ENCODE measurements at regions not wholly inside any gene's neighbourhood (a gene's known extent, or its start where the extent isn't known, plus 50 kb on each side); places are given as distances from the start of the nearest gene placed in this dataset.

DNA sequence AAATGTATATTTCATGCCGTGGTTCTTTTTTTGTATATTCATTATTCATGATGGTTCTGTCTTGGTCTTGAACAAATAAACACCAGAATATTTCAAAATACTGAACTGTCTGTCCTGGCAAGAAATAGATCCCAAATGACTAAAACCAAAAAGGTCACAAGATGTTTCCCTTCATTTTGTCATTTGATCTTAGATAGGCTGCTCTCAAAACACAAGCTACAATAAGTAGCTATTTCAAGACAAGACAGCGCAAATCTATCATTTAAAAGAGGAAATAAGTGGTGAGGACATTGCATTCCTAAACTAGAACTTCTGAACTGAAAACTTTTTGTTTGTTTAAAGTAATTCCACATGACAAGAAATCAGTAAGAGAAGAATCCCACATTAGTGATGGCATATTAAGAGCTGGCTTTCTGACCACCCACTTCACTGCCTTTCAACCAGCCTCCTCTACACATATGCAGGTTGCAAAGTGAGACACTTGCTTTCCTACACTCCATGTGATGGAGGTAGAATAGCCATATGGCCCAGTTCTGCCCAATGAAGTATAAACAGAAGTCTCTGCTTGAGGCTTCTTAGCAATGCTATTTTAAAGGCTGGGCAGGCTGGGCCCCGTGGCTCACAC is 54.4 kb upstream of the CCDC28A start:
- ChIA-PET CTCF (no interaction called here), POLR2A (no interaction called here)
- H3K36me3 Mint-ChIP-seq: peaks cover 12% of the 10 kb centered on the region; the same call in 1 of the 2 replicates
- H3K27ac Mint-ChIP-seq: no peak overlapping the region
- no peaks in the 10 kb centered on the region for H3K27me3 Mint-ChIP-seq (ENCODE audit: low read depth)
- no peaks in the 10 kb centered on the region for H3K4me1 Mint-ChIP-seq
- ATAC-seq: no peak
- H3K4me3 Mint-ChIP-seq: no peak overlapping the region
- TF ChIP-seq ZBTB21 (CRISPR knock-in tag; IDR thresholded peaks at IDR 0.05; ENCODE audit: borderline replicate concordance): no peak
- no peak for TF ChIP-seq ZNF671 (CRISPR knock-in tag; IDR thresholded peaks at IDR 0.05)
- H3K9me3 Mint-ChIP-seq: peaks cover 14% of the 10 kb centered on the region
- DNase-seq (ENCODE audit: low spot score): no peak

DNA sequence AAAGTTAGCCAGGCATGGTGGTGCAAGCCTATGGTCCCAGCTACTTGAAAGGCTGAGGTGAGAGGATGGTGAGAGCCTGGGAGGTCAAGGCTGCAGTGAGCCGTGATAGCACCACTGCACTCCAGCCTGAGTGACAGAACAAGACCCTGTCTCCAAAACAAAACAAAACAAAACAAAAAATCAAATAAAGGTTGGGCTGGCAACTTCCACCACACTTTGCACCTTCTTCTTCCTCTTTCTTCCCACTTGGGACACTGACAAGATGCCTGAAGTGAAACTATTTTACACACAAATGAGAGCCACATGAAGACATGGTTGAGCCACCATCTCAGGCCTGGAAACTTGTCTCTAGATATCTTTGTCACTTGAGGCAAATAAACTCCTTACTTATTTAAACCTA is 53.8 kb upstream of the CCDC28A start:
- no peaks in the 10 kb centered on the region for H3K4me1 Mint-ChIP-seq
- ChIA-PET POLR2A (no interaction called here), CTCF (no interaction called here)
- no peak overlapping the region; the same call in 1 of the 2 replicates for H3K27ac Mint-ChIP-seq
- H3K9me3 Mint-ChIP-seq: peaks cover 8% of the 10 kb centered on the region
- no peaks in the 10 kb centered on the region for H3K27me3 Mint-ChIP-seq (ENCODE audit: low read depth)
- no peak for TF ChIP-seq RELA (CRISPR knock-in tag; IDR thresholded peaks at IDR 0.05; ENCODE audit: borderline replicate concordance)
- TF ChIP-seq, protein P1, sequence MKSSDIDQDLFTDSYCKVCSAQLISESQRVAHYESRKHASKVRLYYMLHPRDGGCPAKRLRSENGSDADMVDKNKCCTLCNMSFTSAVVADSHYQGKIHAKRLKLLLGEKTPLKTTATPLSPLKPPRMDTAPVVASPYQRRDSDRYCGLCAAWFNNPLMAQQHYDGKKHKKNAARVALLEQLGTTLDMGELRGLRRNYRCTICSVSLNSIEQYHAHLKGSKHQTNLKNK (CRISPR knock-in tag; IDR thresholded peaks at IDR 0.05): no peak
- no peak for TF ChIP-seq SMAD4 (CRISPR knock-in tag; IDR thresholded peaks at IDR 0.05)
- no peak for TF ChIP-seq NR3C1 (CRISPR knock-in tag; conservative IDR thresholded peaks at IDR 0.05; ENCODE audit: low read depth)
- no peak for TF ChIP-seq ELF4 (CRISPR knock-in tag; IDR thresholded peaks at IDR 0.05; ENCODE audit: low read depth)
- no peak for TF ChIP-seq ZNF219 (CRISPR knock-in tag; IDR thresholded peaks at IDR 0.05; ENCODE audit: borderline replicate concordance)
- TF ChIP-seq, protein P2, sequence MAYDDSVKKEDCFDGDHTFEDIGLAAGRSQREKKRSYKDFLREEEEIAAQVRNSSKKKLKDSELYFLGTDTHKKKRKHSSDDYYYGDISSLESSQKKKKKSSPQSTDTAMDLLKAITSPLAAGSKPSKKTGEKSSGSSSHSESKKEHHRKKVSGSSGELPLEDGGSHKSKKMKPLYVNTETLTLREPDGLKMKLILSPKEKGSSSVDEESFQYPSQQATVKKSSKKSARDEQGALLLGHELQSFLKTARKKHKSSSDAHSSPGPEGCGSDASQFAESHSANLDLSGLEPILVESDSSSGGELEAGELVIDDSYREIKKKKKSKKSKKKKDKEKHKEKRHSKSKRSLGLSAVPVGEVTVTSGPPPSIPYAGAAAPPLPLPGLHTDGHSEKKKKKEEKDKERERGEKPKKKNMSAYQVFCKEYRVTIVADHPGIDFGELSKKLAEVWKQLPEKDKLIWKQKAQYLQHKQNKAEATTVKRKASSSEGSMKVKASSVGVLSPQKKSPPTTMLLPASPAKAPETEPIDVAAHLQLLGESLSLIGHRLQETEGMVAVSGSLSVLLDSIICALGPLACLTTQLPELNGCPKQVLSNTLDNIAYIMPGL (CRISPR knock-in tag; IDR thresholded peaks at IDR 0.05): no peak
- TF ChIP-seq TCF7 (CRISPR knock-in tag; IDR thresholded peaks at IDR 0.05; ENCODE audit: low read depth): no peak
- TF ChIP-seq NR1H2 (CRISPR knock-in tag; IDR thresholded peaks at IDR 0.05): no peak
- TF ChIP-seq MXD4 (CRISPR knock-in tag; IDR thresholded peaks at IDR 0.05; ENCODE audit: borderline replicate concordance): no peak
- no peak for TF ChIP-seq TP53 (CRISPR knock-in tag; IDR thresholded peaks at IDR 0.05)
- TF ChIP-seq ZBTB21 (CRISPR knock-in tag; IDR thresholded peaks at IDR 0.05; ENCODE audit: borderline replicate concordance): no peak
- TF ChIP-seq, protein P3, sequence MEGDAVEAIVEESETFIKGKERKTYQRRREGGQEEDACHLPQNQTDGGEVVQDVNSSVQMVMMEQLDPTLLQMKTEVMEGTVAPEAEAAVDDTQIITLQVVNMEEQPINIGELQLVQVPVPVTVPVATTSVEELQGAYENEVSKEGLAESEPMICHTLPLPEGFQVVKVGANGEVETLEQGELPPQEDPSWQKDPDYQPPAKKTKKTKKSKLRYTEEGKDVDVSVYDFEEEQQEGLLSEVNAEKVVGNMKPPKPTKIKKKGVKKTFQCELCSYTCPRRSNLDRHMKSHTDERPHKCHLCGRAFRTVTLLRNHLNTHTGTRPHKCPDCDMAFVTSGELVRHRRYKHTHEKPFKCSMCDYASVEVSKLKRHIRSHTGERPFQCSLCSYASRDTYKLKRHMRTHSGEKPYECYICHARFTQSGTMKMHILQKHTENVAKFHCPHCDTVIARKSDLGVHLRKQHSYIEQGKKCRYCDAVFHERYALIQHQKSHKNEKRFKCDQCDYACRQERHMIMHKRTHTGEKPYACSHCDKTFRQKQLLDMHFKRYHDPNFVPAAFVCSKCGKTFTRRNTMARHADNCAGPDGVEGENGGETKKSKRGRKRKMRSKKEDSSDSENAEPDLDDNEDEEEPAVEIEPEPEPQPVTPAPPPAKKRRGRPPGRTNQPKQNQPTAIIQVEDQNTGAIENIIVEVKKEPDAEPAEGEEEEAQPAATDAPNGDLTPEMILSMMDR (IDR thresholded peaks at IDR 0.05): no peak
- H3K4me3 Mint-ChIP-seq: no peak overlapping the region
- H3K36me3 Mint-ChIP-seq: peaks cover 7% of the 10 kb centered on the region; the same call in 1 of the 2 replicates
- ATAC-seq (no peak), DNase-seq (ENCODE audit: low spot score) (no peak)

DNA sequence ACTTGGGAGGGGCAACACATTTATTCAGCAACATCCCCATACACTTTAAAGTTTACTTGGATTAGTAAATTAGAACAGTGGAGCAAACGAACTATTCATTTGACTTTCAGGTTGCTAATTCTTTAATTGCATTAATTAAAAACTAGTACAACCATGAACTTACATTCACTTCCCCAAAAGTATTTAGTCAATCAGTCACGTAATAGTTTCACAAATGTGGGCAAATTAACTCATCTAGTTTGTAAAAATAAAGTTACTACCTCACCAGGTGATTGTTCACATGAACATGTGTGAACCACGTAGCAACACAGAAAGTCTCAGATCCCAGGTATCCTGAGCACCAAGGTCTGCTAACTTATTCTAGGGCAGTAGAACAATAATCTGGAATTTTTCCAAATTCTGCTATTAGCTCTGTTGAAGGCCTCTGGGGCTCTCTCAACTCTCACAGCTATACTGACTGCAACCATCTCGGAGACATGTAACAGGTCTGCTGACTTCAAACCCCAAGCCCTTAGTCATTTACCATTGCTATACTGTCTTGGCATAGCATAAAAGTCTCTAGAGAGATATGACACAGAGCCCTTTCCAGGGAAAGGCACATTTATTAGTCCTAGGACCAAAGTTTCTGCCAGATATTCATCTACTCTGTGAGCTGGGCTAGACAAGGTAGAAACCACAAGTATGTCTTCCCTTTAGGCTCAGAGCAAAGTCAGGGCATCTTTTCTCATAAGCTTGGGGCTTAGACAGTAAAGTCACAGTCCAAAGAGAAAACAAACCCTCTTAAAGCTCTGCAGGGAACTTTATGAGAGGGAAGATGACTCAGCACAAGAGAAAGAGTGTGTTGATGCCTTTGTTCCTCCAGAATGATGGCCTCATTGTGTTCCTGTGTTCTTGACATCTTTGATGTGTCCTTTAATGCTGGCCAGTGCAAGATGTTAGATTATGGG is 50.9 kb upstream of the CCDC28A start:
- Mint-ChIP-seq H3K36me3 (no peaks in the 10 kb centered on the region), H3K4me3 (no peak overlapping the region), H3K27me3 (ENCODE audit: low read depth) (no peaks in the 10 kb centered on the region), H3K4me1 (0 out of 2 replicates have a peak, but pooled peaks cover 3% of the 10 kb centered on the region), H3K27ac (no peak overlapping the region), H3K9me3 (no peaks in the 10 kb centered on the region)
- no peak for ATAC-seq
- CTCF ChIA-PET: no interaction called here
- POLR2A ChIA-PET: no interaction called here
- no peak for DNase-seq (ENCODE audit: low spot score)
- TF ChIP-seq ZNF671 (CRISPR knock-in tag; IDR thresholded peaks at IDR 0.05): no peak
- TF ChIP-seq, protein P4, sequence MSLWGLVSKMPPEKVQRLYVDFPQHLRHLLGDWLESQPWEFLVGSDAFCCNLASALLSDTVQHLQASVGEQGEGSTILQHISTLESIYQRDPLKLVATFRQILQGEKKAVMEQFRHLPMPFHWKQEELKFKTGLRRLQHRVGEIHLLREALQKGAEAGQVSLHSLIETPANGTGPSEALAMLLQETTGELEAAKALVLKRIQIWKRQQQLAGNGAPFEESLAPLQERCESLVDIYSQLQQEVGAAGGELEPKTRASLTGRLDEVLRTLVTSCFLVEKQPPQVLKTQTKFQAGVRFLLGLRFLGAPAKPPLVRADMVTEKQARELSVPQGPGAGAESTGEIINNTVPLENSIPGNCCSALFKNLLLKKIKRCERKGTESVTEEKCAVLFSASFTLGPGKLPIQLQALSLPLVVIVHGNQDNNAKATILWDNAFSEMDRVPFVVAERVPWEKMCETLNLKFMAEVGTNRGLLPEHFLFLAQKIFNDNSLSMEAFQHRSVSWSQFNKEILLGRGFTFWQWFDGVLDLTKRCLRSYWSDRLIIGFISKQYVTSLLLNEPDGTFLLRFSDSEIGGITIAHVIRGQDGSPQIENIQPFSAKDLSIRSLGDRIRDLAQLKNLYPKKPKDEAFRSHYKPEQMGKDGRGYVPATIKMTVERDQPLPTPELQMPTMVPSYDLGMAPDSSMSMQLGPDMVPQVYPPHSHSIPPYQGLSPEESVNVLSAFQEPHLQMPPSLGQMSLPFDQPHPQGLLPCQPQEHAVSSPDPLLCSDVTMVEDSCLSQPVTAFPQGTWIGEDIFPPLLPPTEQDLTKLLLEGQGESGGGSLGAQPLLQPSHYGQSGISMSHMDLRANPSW (CRISPR knock-in tag; conservative IDR thresholded peaks at IDR 0.05; ENCODE audit: low read depth): no peak
- TF ChIP-seq GABPB1 (CRISPR knock-in tag; IDR thresholded peaks at IDR 0.05): no peak
- TF ChIP-seq, protein P5, sequence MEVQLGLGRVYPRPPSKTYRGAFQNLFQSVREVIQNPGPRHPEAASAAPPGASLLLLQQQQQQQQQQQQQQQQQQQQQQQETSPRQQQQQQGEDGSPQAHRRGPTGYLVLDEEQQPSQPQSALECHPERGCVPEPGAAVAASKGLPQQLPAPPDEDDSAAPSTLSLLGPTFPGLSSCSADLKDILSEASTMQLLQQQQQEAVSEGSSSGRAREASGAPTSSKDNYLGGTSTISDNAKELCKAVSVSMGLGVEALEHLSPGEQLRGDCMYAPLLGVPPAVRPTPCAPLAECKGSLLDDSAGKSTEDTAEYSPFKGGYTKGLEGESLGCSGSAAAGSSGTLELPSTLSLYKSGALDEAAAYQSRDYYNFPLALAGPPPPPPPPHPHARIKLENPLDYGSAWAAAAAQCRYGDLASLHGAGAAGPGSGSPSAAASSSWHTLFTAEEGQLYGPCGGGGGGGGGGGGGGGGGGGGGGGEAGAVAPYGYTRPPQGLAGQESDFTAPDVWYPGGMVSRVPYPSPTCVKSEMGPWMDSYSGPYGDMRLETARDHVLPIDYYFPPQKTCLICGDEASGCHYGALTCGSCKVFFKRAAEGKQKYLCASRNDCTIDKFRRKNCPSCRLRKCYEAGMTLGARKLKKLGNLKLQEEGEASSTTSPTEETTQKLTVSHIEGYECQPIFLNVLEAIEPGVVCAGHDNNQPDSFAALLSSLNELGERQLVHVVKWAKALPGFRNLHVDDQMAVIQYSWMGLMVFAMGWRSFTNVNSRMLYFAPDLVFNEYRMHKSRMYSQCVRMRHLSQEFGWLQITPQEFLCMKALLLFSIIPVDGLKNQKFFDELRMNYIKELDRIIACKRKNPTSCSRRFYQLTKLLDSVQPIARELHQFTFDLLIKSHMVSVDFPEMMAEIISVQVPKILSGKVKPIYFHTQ (CRISPR knock-in tag; IDR thresholded peaks at IDR 0.05): no peak
- TF ChIP-seq, protein P6, sequence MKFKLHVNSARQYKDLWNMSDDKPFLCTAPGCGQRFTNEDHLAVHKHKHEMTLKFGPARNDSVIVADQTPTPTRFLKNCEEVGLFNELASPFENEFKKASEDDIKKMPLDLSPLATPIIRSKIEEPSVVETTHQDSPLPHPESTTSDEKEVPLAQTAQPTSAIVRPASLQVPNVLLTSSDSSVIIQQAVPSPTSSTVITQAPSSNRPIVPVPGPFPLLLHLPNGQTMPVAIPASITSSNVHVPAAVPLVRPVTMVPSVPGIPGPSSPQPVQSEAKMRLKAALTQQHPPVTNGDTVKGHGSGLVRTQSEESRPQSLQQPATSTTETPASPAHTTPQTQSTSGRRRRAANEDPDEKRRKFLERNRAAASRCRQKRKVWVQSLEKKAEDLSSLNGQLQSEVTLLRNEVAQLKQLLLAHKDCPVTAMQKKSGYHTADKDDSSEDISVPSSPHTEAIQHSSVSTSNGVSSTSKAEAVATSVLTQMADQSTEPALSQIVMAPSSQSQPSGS (CRISPR knock-in tag; IDR thresholded peaks at IDR 0.05; ENCODE audit: borderline replicate concordance, low read depth): no peak
- no peak for TF ChIP-seq RORB (CRISPR knock-in tag; IDR thresholded peaks at IDR 0.05)

All from WTC11 (cell line).